ENCODE measurements at regions not wholly inside any gene's neighbourhood (a gene's known extent, or its start where the extent isn't known, plus 50 kb on each side); places are given as distances from the start of the nearest gene placed in this dataset.

- Histone ChIP-seq H3K4me1 (ENCODE audit: insufficient read depth) (no peaks in the 10 kb centered on the region), H3K27ac (no peak overlapping the region), H3K4me3 (no peak overlapping the region), H3K27me3 (no peaks in the 10 kb centered on the region), H3K9me3 (no peaks in the 10 kb centered on the region), H3K36me3 (no peaks in the 10 kb centered on the region)
- 56 to 72% (median 62%) methylated on average over 1 of the region's 1 CpG for WGBS, 3 donors
- TF ChIP-seq EP300 (IDR thresholded peaks at IDR 0.05): no peak
- TF ChIP-seq POLR2A (IDR thresholded peaks at IDR 0.05): no peak
- no peak for TF ChIP-seq CTCF (IDR thresholded peaks at IDR 0.05)
- no peak for DNase-seq
- intact Hi-C loops (cut with DNase I): no loop called here
Measured at GRCh38 chr5:29161399-29162291, 2031.8 kb upstream of the CDH6 start.

- 76 to 80% (median 77%) methylated on average over 1 of the region's 1 CpG for WGBS, 3 donors
- Histone ChIP-seq H3K36me3 (no peaks in the 10 kb centered on the region), H3K27me3 (no peaks in the 10 kb centered on the region), H3K4me3 (no peak overlapping the region), H3K9me3 (no peaks in the 10 kb centered on the region), H3K4me1 (ENCODE audit: insufficient read depth) (no peaks in the 10 kb centered on the region), H3K27ac (no peak overlapping the region)
- TF ChIP-seq POLR2A (IDR thresholded peaks at IDR 0.05) (no peak), CTCF (IDR thresholded peaks at IDR 0.05) (no peak)
- DNase-seq: no peak
- intact Hi-C loops (cut with DNase I): no loop called here
Measured at GRCh38 chr5:29157975-29158374, 2035.5 kb upstream of the CDH6 start.

DNA sequence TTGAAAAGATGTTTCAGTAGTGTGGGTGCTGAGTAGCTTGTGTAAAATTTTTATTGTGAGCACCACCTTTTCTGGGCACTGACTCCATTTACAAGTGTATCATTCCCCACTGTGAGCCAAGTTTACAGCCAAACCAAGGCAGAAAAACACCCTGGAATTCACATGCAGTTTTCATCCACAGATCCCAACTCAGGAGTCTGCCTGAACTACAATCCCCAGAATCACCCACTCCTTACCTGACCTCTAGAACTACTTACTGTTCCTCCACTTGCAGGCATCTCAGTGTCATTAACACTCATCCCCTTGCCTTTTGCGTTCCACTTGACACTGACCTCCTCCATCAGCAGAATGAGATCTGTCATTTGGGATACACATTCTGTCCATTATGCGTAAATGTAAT is 2042.6 kb upstream of the CDH6 start:
- TF ChIP-seq EP300 (IDR thresholded peaks at IDR 0.05) (no peak), POLR2A (IDR thresholded peaks at IDR 0.05) (no peak), CTCF (IDR thresholded peaks at IDR 0.05) (no peak)
- intact Hi-C loops (cut with DNase I): no loop called here

DNA sequence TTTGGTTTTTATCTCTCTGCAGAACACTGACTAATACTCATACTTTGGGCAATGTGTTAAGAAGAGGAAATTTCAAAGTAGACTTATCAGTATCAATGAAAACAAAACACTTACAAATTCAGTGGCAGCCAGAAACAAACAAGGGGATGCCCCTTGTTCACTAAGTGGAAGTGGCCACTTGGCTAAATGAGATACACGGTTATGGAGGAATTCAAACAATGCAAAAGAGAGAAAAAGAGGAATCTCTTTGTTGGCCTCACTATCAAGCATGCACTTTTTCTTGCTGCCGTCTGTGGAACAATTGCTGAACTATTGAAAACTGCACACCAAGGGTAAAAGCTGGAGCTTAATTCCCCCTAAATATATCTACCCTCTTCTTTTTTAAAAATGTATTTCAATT is 2044.9 kb upstream of the CDH6 start:
- no peaks in the 10 kb centered on the region for H3K27me3 ChIP-seq
- intact Hi-C loops (cut with DNase I): loop anchor here in 1 of 4 donors (2.0 kb wide), 1 partner anchor 18 kb away; no protein-coding TSS in a partner anchor
- 35 to 58% (median 40%) methylated on average over 2 of the region's 2 CpGs for WGBS, 3 donors

More for the DNA sequence above, 2042.6 kb upstream of the CDH6 start:
- Histone ChIP-seq H3K4me3 (no peak overlapping the region), H3K27ac (no peak overlapping the region), H3K4me1 (ENCODE audit: insufficient read depth) (no peaks in the 10 kb centered on the region), H3K36me3 (no peaks in the 10 kb centered on the region), H3K27me3 (no peaks in the 10 kb centered on the region), H3K9me3 (no peaks in the 10 kb centered on the region)
- WGBS, 3 donors: 52 to 71% (median 68%) methylated on average over 2 of the region's 2 CpGs
- DNase-seq: no peak

More for the DNA sequence above, 2044.9 kb upstream of the CDH6 start:
- Histone ChIP-seq H3K4me1 (ENCODE audit: insufficient read depth) (no peaks in the 10 kb centered on the region), H3K9me3 (no peaks in the 10 kb centered on the region), H3K4me3 (no peak overlapping the region), H3K27ac (no peak overlapping the region), H3K36me3 (no peaks in the 10 kb centered on the region)
- TF ChIP-seq POLR2A (IDR thresholded peaks at IDR 0.05) (no peak), CTCF (IDR thresholded peaks at IDR 0.05) (no peak), EP300 (IDR thresholded peaks at IDR 0.05) (no peak)
- no peak for DNase-seq

Measured in ovary (tissue), 7 donors.